AG10803 (cell line): ENCODE measurements at regions not wholly inside any gene's neighbourhood (a gene's known extent, or its start where the extent isn't known, plus 50 kb on each side); places are given as distances from the start of the nearest gene placed in this dataset.
"Not testable (repeated sequence)": the region's sequence is repeated elsewhere in the genome, so short reads cannot be mapped to it uniquely, and the experiment has no call there.

Experiments used
- DNase-seq: peaks from one replicate; pipeline ENCODE4 v3.0.0; 2010; ENCODE audit warnings: low read depth
- H3K4me3 ChIP-seq: 2 replicates; pipeline ENCODE4 v1.5.1; 2011; ENCODE audit warnings: mild to moderate bottlenecking, low read length, control low read depth
- CTCF ChIP-seq: conservative IDR thresholded peaks from 2 replicates; pipeline ENCODE4 v1.5.1; 2011; ENCODE audit warnings: mild to moderate bottlenecking, low read length, control low read depth, inconsistent platforms

- peak; percentile 68 for DNase-seq
- peak; percentile 84 for TF ChIP-seq CTCF
- H3K4me3 ChIP-seq: peak overlapping the region; percentile 59
Measured at GRCh38 chr21:36260030-36260787, 59.8 kb upstream of the MORC3 start.

- no peak for DNase-seq
- no peak for TF ChIP-seq CTCF
- no peak overlapping the region for H3K4me3 ChIP-seq
Measured at GRCh38 chr21:36260802-36261201, 59.2 kb upstream of the MORC3 start.

- H3K4me3 ChIP-seq: no peak overlapping the region
- TF ChIP-seq CTCF: no peak
- no peak for DNase-seq
Measured at GRCh38 chr21:36261459-36261858, 58.5 kb upstream of the MORC3 start.

- TF ChIP-seq CTCF: no peak
- no peak for DNase-seq
- no peak overlapping the region for H3K4me3 ChIP-seq
Measured at GRCh38 chr21:36263797-36264196, 56.2 kb upstream of the MORC3 start.

GRCh38 chr21:36265431-36265830 lies 54.6 kb upstream of the MORC3 start:
- no peak overlapping the region for H3K4me3 ChIP-seq
- TF ChIP-seq CTCF: no peak
- DNase-seq: no peak

- not testable (repeated sequence) for DNase-seq, H3K4me3 ChIP-seq
Measured at GRCh38 chr21:36267828-36268227, 52.2 kb upstream of the MORC3 start.

- not testable (repeated sequence) for H3K4me3 ChIP-seq, DNase-seq
Measured at GRCh38 chr21:36268264-36268663, 51.7 kb upstream of the MORC3 start.
